H1 (cell line): ENCODE measurements at regions not wholly inside any gene's neighbourhood (a gene's known extent, or its start where the extent isn't known, plus 50 kb on each side); places are given as distances from the start of the nearest gene placed in this dataset.

Experiments
- CHD1 ChIP-seq: IDR thresholded peaks from 2 replicates; pipeline ENCODE4 v1.6.1; 2012; ENCODE audit warnings: low read depth, low read length, improper control_type of control experiment
- CHD2 ChIP-seq: IDR thresholded peaks from 2 replicates; pipeline ENCODE4 v1.6.1; 2012; ENCODE audit warnings: low read length, improper control_type of control experiment
- GTF2F1 ChIP-seq: IDR thresholded peaks from 2 replicates; pipeline ENCODE4 v1.6.1; 2012; ENCODE audit warnings: low read depth, low read length, improper control_type of control experiment, borderline replicate concordance
- RXRA ChIP-seq: IDR thresholded peaks from 2 replicates; pipeline ENCODE4 v1.6.1; 2011; ENCODE audit warnings: low read depth, mild to moderate bottlenecking, low read length, moderate library complexity; ENCODE audit not compliant: insufficient read depth
- TBP ChIP-seq: IDR thresholded peaks from 2 replicates; pipeline ENCODE4 v1.6.1; 2011; ENCODE audit warnings: low read depth, low read length, improper control_type of control experiment
- TF ChIP-seq, protein P1 (sequence below): fragments of 300-600 bp; sonication (generic); IDR thresholded peaks from 2 replicates; pipeline ENCODE4 v1.7.1; 2012; ENCODE audit warnings: low read length, moderate library complexity, mild to moderate bottlenecking, inconsistent platforms; ENCODE audit not compliant: insufficient replicate concordance

DNA sequence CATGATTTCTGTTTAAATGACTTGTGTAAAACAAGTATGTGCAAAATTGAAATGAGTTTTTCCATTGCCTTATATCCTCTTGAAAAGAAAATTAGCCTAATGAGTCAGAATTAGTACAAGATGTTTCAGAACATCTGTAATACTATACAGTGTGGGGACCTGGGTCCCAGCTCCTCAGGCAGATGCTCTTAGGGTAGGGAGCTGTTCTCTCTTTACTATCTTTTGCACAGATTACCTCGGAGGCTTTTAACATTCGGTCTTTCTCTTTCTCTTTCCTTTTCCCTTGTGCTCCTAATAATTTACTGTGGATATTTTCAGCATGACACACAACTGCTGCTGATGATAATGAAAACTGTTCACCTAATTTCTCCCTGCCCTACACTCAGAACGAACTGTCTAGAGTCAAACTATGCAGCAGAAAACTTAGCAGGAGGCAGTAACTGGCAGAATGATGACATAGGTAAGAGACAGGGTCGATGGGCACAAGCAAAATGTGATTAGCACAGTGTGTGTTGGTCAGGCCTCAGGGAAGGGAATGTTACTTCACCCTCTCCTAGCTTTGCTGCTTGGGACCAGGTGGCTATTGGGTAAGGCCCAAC is 455.3 kb downstream of the PDHA2 start (continued):
- TF ChIP-seq, protein P1, sequence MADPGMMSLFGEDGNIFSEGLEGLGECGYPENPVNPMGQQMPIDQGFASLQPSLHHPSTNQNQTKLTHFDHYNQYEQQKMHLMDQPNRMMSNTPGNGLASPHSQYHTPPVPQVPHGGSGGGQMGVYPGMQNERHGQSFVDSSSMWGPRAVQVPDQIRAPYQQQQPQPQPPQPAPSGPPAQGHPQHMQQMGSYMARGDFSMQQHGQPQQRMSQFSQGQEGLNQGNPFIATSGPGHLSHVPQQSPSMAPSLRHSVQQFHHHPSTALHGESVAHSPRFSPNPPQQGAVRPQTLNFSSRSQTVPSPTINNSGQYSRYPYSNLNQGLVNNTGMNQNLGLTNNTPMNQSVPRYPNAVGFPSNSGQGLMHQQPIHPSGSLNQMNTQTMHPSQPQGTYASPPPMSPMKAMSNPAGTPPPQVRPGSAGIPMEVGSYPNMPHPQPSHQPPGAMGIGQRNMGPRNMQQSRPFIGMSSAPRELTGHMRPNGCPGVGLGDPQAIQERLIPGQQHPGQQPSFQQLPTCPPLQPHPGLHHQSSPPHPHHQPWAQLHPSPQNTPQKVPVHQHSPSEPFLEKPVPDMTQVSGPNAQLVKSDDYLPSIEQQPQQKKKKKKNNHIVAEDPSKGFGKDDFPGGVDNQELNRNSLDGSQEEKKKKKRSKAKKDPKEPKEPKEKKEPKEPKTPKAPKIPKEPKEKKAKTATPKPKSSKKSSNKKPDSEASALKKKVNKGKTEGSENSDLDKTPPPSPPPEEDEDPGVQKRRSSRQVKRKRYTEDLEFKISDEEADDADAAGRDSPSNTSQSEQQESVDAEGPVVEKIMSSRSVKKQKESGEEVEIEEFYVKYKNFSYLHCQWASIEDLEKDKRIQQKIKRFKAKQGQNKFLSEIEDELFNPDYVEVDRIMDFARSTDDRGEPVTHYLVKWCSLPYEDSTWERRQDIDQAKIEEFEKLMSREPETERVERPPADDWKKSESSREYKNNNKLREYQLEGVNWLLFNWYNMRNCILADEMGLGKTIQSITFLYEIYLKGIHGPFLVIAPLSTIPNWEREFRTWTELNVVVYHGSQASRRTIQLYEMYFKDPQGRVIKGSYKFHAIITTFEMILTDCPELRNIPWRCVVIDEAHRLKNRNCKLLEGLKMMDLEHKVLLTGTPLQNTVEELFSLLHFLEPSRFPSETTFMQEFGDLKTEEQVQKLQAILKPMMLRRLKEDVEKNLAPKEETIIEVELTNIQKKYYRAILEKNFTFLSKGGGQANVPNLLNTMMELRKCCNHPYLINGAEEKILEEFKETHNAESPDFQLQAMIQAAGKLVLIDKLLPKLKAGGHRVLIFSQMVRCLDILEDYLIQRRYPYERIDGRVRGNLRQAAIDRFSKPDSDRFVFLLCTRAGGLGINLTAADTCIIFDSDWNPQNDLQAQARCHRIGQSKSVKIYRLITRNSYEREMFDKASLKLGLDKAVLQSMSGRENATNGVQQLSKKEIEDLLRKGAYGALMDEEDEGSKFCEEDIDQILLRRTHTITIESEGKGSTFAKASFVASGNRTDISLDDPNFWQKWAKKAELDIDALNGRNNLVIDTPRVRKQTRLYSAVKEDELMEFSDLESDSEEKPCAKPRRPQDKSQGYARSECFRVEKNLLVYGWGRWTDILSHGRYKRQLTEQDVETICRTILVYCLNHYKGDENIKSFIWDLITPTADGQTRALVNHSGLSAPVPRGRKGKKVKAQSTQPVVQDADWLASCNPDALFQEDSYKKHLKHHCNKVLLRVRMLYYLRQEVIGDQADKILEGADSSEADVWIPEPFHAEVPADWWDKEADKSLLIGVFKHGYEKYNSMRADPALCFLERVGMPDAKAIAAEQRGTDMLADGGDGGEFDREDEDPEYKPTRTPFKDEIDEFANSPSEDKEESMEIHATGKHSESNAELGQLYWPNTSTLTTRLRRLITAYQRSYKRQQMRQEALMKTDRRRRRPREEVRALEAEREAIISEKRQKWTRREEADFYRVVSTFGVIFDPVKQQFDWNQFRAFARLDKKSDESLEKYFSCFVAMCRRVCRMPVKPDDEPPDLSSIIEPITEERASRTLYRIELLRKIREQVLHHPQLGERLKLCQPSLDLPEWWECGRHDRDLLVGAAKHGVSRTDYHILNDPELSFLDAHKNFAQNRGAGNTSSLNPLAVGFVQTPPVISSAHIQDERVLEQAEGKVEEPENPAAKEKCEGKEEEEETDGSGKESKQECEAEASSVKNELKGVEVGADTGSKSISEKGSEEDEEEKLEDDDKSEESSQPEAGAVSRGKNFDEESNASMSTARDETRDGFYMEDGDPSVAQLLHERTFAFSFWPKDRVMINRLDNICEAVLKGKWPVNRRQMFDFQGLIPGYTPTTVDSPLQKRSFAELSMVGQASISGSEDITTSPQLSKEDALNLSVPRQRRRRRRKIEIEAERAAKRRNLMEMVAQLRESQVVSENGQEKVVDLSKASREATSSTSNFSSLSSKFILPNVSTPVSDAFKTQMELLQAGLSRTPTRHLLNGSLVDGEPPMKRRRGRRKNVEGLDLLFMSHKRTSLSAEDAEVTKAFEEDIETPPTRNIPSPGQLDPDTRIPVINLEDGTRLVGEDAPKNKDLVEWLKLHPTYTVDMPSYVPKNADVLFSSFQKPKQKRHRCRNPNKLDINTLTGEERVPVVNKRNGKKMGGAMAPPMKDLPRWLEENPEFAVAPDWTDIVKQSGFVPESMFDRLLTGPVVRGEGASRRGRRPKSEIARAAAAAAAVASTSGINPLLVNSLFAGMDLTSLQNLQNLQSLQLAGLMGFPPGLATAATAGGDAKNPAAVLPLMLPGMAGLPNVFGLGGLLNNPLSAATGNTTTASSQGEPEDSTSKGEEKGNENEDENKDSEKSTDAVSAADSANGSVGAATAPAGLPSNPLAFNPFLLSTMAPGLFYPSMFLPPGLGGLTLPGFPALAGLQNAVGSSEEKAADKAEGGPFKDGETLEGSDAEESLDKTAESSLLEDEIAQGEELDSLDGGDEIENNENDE = no peak
- TF ChIP-seq CHD1 (no peak), RXRA (no peak), CHD2 (no peak), GTF2F1 (no peak), TBP (no peak)
